Ovary (tissue), 7 donors: ENCODE measurements at regions not wholly inside any gene's neighbourhood (a gene's known extent, or its start where the extent isn't known, plus 50 kb on each side); places are given as distances from the start of the nearest gene placed in this dataset.

Experiments
- DNase-seq, 5 donors: peaks; one replicate each; pipeline ENCODE4 v3.0.0-alpha.2; 2019 to 2020
- H3K27ac ChIP-seq, 2 donors: fragments of 200-600 bp; one replicate each; pipeline versions ENCODE4 v1.5.1 to v1.8.0; 2019 to 2022
- H3K27me3 ChIP-seq: fragments of 200-600 bp; one replicate; pipeline ENCODE4 v1.8.0; 2022
- H3K36me3 ChIP-seq: fragments of 200-600 bp; sonication (generic); one replicate; pipeline ENCODE4 v1.5.1; 2019
- H3K4me1 ChIP-seq: one replicate; pipeline ENCODE4 v1.8.1; 2013; ENCODE audit warnings: mild to moderate bottlenecking, moderate library complexity; ENCODE audit not compliant: insufficient read depth
- H3K4me3 ChIP-seq: fragments of 200-600 bp; sonication (generic); one replicate; pipeline ENCODE4 v1.5.1; 2017
- H3K9me3 ChIP-seq, 2 donors: fragments of 200-600 bp in 1 of 2; sonication (generic) in 1 of 2; one replicate each; pipeline versions ENCODE4 v1.5.1 to v1.8.1; 2013 to 2019; ENCODE audit warnings: mild to moderate bottlenecking in 1 of 2, moderate library complexity in 1 of 2
- CTCF ChIP-seq, 3 donors: fragments of 450-650 bp in 2 of 3; fragments of 200-600 bp in 1 of 3; IDR thresholded peaks; one replicate each; pipeline versions ENCODE4 v1.5.1 to v1.8.0; 2016 to 2022; ENCODE audit warnings: antibody characterized with exemption in 3 of 3, mild to moderate bottlenecking in 1 of 3
- EP300 ChIP-seq: sonication (generic); formaldehyde crosslinking; IDR thresholded peaks from one replicate; pipeline ENCODE4 v1.6.1; 2017; ENCODE audit warnings: antibody characterized with exemption
- POLR2A ChIP-seq: fragments of 450-650 bp; IDR thresholded peaks from one replicate; pipeline ENCODE4 v1.6.1; 2017; ENCODE audit warnings: antibody characterized with exemption, mild to moderate bottlenecking, moderate library complexity
- WGBS, 3 donors: extraction: QIAGEN DNeasy Blood & Tissue Kit in 1 of 3; methylation state at CpG; one replicate each; pipeline versions ENCODE4 v1.1.5 to v1.1.7; 2013 to 2017; 5-methylcytosine and 5-hydroxymethylcytosine counted together
- intact Hi-C, 4 donors: fragments of 100-400 bp; cut with DNase I; formaldehyde crosslinking; loops; one replicate each; pipeline versions ENCODE4 v1.11.0 to v1.15.1; 2022 to 2023
- donor health status: DM: no; HTN: no; CAD: no; lungs with moderate emphysema.
- donor health status: DM: no; HTN: no; CAD: no.
- donor health status: Bipolar disorder and iron deficiency.
- donor health status: DM: no; HTN: no; CAD: no.
- donor health status: DM: yes; HTN: yes; CAD: no.

GRCh38 chr15:56811586-56811985 lies 78.3 kb upstream of the ZNF280D start:
- 68 to 80% (median 76%) methylated on average over 4 of the region's 4 CpGs for WGBS, 3 donors
- Histone ChIP-seq H3K4me3 (no peak overlapping the region), H3K27me3 (no peaks in the 10 kb centered on the region), H3K36me3 (no peaks in the 10 kb centered on the region), H3K27ac (peak overlapping the region in 1 of 2 donors; percentile 48), H3K4me1 (peaks cover 6% of the 10 kb centered on the region), H3K9me3 (peaks cover 0 to 5% of the 10 kb centered on the region in 2 donors)
- no peak for TF ChIP-seq CTCF (IDR thresholded peaks at IDR 0.05)
- TF ChIP-seq POLR2A: no peak
- no peak for TF ChIP-seq EP300
- intact Hi-C loops: no loop called here
- DNase-seq: no peak

- Histone ChIP-seq H3K27me3 (no peaks in the 10 kb centered on the region), H3K4me3 (no peak overlapping the region), H3K9me3 (peaks cover 0 to 5% of the 10 kb centered on the region in 2 donors), H3K27ac (no peak overlapping the region), H3K36me3 (no peaks in the 10 kb centered on the region), H3K4me1 (peaks cover 8% of the 10 kb centered on the region)
- TF ChIP-seq CTCF (IDR thresholded peaks at IDR 0.05) (no peak), EP300 (no peak), POLR2A (no peak)
- no peak for DNase-seq
- intact Hi-C loops: no loop called here
Observed at GRCh38 chr15:56808160-56808559, 74.9 kb upstream of the ZNF280D start.

GRCh38 chr15:56806148-56806536 lies 72.8 kb upstream of the ZNF280D start:
- no peak overlapping the region for H3K27ac ChIP-seq
- TF ChIP-seq EP300: no peak
- TF ChIP-seq CTCF (IDR thresholded peaks at IDR 0.05): no peak
- TF ChIP-seq POLR2A: no peak
- H3K27me3 ChIP-seq: no peaks in the 10 kb centered on the region
- 44 to 46% (median 46%) methylated on average over 2 of the region's 2 CpGs for WGBS, 3 donors
- intact Hi-C loops: no loop called here
- no peak for DNase-seq
- H3K4me1 ChIP-seq: peaks cover 2% of the 10 kb centered on the region
- H3K4me3 ChIP-seq: peak overlapping the region; percentile 10
- H3K36me3 ChIP-seq: no peaks in the 10 kb centered on the region
- H3K9me3 ChIP-seq: peaks cover 0 to 5% of the 10 kb centered on the region in 2 donors

GRCh38 chr15:56805466-56806147 lies 72.3 kb upstream of the ZNF280D start:
- Histone ChIP-seq H3K4me1 (peaks cover 2% of the 10 kb centered on the region), H3K27me3 (no peaks in the 10 kb centered on the region), H3K4me3 (peak overlapping the region; percentile 10), H3K27ac (no peak overlapping the region), H3K36me3 (no peaks in the 10 kb centered on the region), H3K9me3 (peaks cover 0 to 5% of the 10 kb centered on the region in 2 donors)
- TF ChIP-seq POLR2A (no peak), CTCF (IDR thresholded peaks at IDR 0.05) (no peak), EP300 (no peak)
- intact Hi-C loops: no loop called here
- 20 to 27% (median 21%) methylated on average over 9 of the region's 9 CpGs for WGBS, 3 donors
- DNase-seq: peak in 3 of 5 donors; percentile 18 to 59 (median 33)
